ENCODE measurements at regions not wholly inside any gene's neighbourhood (a gene's known extent, or its start where the extent isn't known, plus 50 kb on each side); places are given as distances from the start of the nearest gene placed in this dataset.

- TF ChIP-seq CTCF (IDR thresholded peaks at IDR 0.05): no peak
- no peak for TF ChIP-seq POLR2A (IDR thresholded peaks at IDR 0.05; ENCODE audit: low read depth)
These were observed 274.5 kb downstream of the S1PR1 start for GRCh38 chr1:101511202-101511891.
